Gastrocnemius medialis (tissue), 4 donors: ENCODE measurements at regions not wholly inside any gene's neighbourhood (a gene's known extent, or its start where the extent isn't known, plus 50 kb on each side); places are given as distances from the start of the nearest gene placed in this dataset.

Experiments used
- CTCF ChIP-seq, 5 experiments: fragments of 450-650 bp in 3 of 5; fragments of 200-600 bp in 2 of 5; sonication (generic) in 2 of 5; IDR thresholded peaks in 4 of 5; conservative IDR thresholded peaks in 1 of 5; 1 replicate in 4 of 5; 2 replicates in 1 of 5; pipeline ENCODE4 v1.5.1; 2016 to 2019; ENCODE audit warnings: antibody characterized with exemption in 5 of 5, mild to moderate bottlenecking in 3 of 5, moderate library complexity in 3 of 5
- POLR2A ChIP-seq, 2 donors: fragments of 450-650 bp; IDR thresholded peaks; one replicate each; pipeline ENCODE4 v1.6.1; 2017; ENCODE audit warnings: antibody characterized with exemption in 2 of 2, mild to moderate bottlenecking in 2 of 2, moderate library complexity in 2 of 2

- TF ChIP-seq CTCF (IDR thresholded peaks at IDR 0.05 in 4 of 5, conservative IDR thresholded peaks at IDR 0.05 in 1 of 5) (no peak), POLR2A (IDR thresholded peaks at IDR 0.05) (no peak)
These were observed 57.6 kb upstream of the MRPS22 start for GRCh38 chr3:139286241-139286640.
